Muscle of leg (tissue), 3 donors: ENCODE measurements at regions not wholly inside any gene's neighbourhood (a gene's known extent, or its start where the extent isn't known, plus 50 kb on each side); places are given as distances from the start of the nearest gene placed in this dataset.
"Not testable (repeated sequence)": the region's sequence is repeated elsewhere in the genome, so short reads cannot be mapped to it uniquely, and the experiment has no call there.

Experiments
- DNase-seq: peaks from one replicate; pipeline ENCODE4 v3.0.0; 2013
- H3K27ac ChIP-seq: one replicate; pipeline ENCODE4 v1.5.1; 2013; ENCODE audit warnings: mild to moderate bottlenecking, low read length, control low read depth
- H3K27me3 ChIP-seq: one replicate; pipeline ENCODE4 v1.6.1; 2013; ENCODE audit warnings: low read length; ENCODE audit not compliant: control insufficient read depth, insufficient read depth
- H3K36me3 ChIP-seq: one replicate; pipeline ENCODE4 v1.6.1; 2013; ENCODE audit warnings: low read length; ENCODE audit not compliant: control insufficient read depth, insufficient read depth
- H3K4me1 ChIP-seq: one replicate; pipeline ENCODE4 v1.6.1; 2013; ENCODE audit warnings: low read length; ENCODE audit not compliant: control insufficient read depth, insufficient read depth
- H3K4me3 ChIP-seq: one replicate; pipeline ENCODE4 v1.5.1; 2013; ENCODE audit warnings: low read length, control low read depth
- H3K9me3 ChIP-seq: replicated peaks from 2 replicates; pipeline ENCODE4 v1.6.1; 2013; ENCODE audit warnings: low read depth, low read length; ENCODE audit not compliant: control insufficient read depth
- WGBS: methylation state at CpG from one replicate; pipeline ENCODE4 v1.1.5; 2013; ENCODE audit warnings: missing lambda C conversion rate; ENCODE audit not compliant: insufficient coverage; 5-methylcytosine and 5-hydroxymethylcytosine counted together

GRCh38 chr1:65069011-65069565, 78.9 kb upstream of the AK4 start:
- H3K4me1 ChIP-seq = peaks cover 21% of the 10 kb centered on the region
- H3K9me3 ChIP-seq = no peaks in the 10 kb centered on the region
- no peak for DNase-seq
- WGBS = no CpG with 5 or more reads among the region's 6 CpGs
- H3K4me3 ChIP-seq = peak overlapping the region; percentile 73
- peak overlapping the region; percentile 95 for H3K27ac ChIP-seq
- H3K27me3 ChIP-seq = no peaks in the 10 kb centered on the region
- H3K36me3 ChIP-seq = no peaks in the 10 kb centered on the region

- WGBS = 60% methylated on average over 2 of the region's 3 CpGs
- no peaks in the 10 kb centered on the region for H3K9me3 ChIP-seq
- H3K4me3 ChIP-seq = no peak overlapping the region
- peaks cover 6% of the 10 kb centered on the region for H3K4me1 ChIP-seq
- no peak for DNase-seq
- H3K27me3 ChIP-seq = no peaks in the 10 kb centered on the region
- H3K27ac ChIP-seq = no peak overlapping the region
- H3K36me3 ChIP-seq = no peaks in the 10 kb centered on the region
These were observed 75.2 kb upstream of the AK4 start for GRCh38 chr1:65072845-65073244.

- no peak overlapping the region for H3K27ac ChIP-seq
- DNase-seq = peak; percentile 52
- WGBS = 64% methylated on average over 2 of the region's 6 CpGs
- no peaks in the 10 kb centered on the region for H3K27me3 ChIP-seq
- H3K36me3 ChIP-seq = no peaks in the 10 kb centered on the region
- H3K4me3 ChIP-seq = no peak overlapping the region
- H3K4me1 ChIP-seq = no peaks in the 10 kb centered on the region
- H3K9me3 ChIP-seq = no peaks in the 10 kb centered on the region
These were observed 72.7 kb upstream of the AK4 start for GRCh38 chr1:65075123-65075976.

- Histone ChIP-seq H3K27ac (no peak overlapping the region), H3K9me3 (no peaks in the 10 kb centered on the region), H3K36me3 (no peaks in the 10 kb centered on the region), H3K27me3 (no peaks in the 10 kb centered on the region), H3K4me3 (no peak overlapping the region), H3K4me1 (no peaks in the 10 kb centered on the region)
- 51% methylated on average over 3 of the region's 3 CpGs for WGBS
- DNase-seq = no peak
These were observed 70.6 kb upstream of the AK4 start for GRCh38 chr1:65077369-65077768.

- Histone ChIP-seq H3K27ac (no peak overlapping the region), H3K27me3 (no peaks in the 10 kb centered on the region), H3K9me3 (no peaks in the 10 kb centered on the region), H3K4me3 (no peak overlapping the region), H3K36me3 (no peaks in the 10 kb centered on the region), H3K4me1 (no peaks in the 10 kb centered on the region)
- no CpG with 5 or more reads among the region's 5 CpGs for WGBS
- no peak for DNase-seq
These were observed 68.1 kb upstream of the AK4 start for GRCh38 chr1:65079941-65080340.

- DNase-seq = no peak
- no peaks in the 10 kb centered on the region for H3K4me1 ChIP-seq
- no peak overlapping the region for H3K4me3 ChIP-seq
- H3K36me3 ChIP-seq = no peaks in the 10 kb centered on the region
- no peaks in the 10 kb centered on the region for H3K9me3 ChIP-seq
- H3K27ac ChIP-seq = no peak overlapping the region
- no peaks in the 10 kb centered on the region for H3K27me3 ChIP-seq
- whole genome bisulfite sequencing = no CpG with 5 or more reads among the region's 6 CpGs
These were observed 65.5 kb upstream of the AK4 start for GRCh38 chr1:65082346-65083040.

- Histone ChIP-seq H3K4me3 (no peak overlapping the region), H3K27me3 (no peaks in the 10 kb centered on the region), H3K27ac (no peak overlapping the region), H3K4me1 (no peaks in the 10 kb centered on the region), H3K9me3 (no peaks in the 10 kb centered on the region), H3K36me3 (no peaks in the 10 kb centered on the region)
- no peak for DNase-seq
- 67% methylated on average over 2 of the region's 4 CpGs for WGBS
These were observed 64.6 kb upstream of the AK4 start for GRCh38 chr1:65083263-65083896.

- DNase-seq = no peak
- Histone ChIP-seq H3K36me3 (no peaks in the 10 kb centered on the region), H3K4me1 (no peaks in the 10 kb centered on the region), H3K27me3 (no peaks in the 10 kb centered on the region), H3K27ac (no peak overlapping the region), H3K9me3 (no peaks in the 10 kb centered on the region), H3K4me3 (no peak overlapping the region)
- 100% methylated on average over 1 of the region's 2 CpGs for WGBS
These were observed 63.9 kb upstream of the AK4 start for GRCh38 chr1:65084066-65084465.

GRCh38 chr1:65087519-65087918, 60.5 kb upstream of the AK4 start:
- not testable (repeated sequence) for H3K36me3 ChIP-seq, H3K9me3 ChIP-seq, H3K27me3 ChIP-seq, H3K27ac ChIP-seq, H3K4me1 ChIP-seq, H3K4me3 ChIP-seq, DNase-seq

GRCh38 chr1:65090406-65090805, 57.6 kb upstream of the AK4 start:
- no peaks in the 10 kb centered on the region for H3K27me3 ChIP-seq
- no CpG with 5 or more reads among the region's 4 CpGs for WGBS

More at GRCh38 chr1:65090406-65090805, 57.6 kb upstream of the AK4 start:
- Histone ChIP-seq H3K4me3 (no peak overlapping the region), H3K9me3 (peaks cover 5% of the 10 kb centered on the region), H3K27ac (no peak overlapping the region), H3K36me3 (no peaks in the 10 kb centered on the region), H3K4me1 (no peaks in the 10 kb centered on the region)
- no peak for DNase-seq
